Astrocyte (in vitro differentiated cells and primary cell): ENCODE measurements at regions not wholly inside any gene's neighbourhood (a gene's known extent, or its start where the extent isn't known, plus 50 kb on each side); places are given as distances from the start of the nearest gene placed in this dataset.

Experiments used
- DNase-seq: peaks from one replicate; pipeline ENCODE4 v3.0.0-alpha.2; 2010; ENCODE audit warnings: low read depth
- FAIRE-seq: peaks from 2 replicates; lab custom pipeline; 2011; peaks lifted over from hg19 to GRCh38; lab: Jason Lieb, UNC
- H2AFZ ChIP-seq: 2 replicates; pipeline ENCODE4 v1.6.0; 2012; ENCODE audit warnings: low read depth, low read length, inconsistent platforms
- H3K27ac ChIP-seq: 2 replicates; pipeline ENCODE4 v1.5.1; 2011; ENCODE audit warnings: low read depth, low read length, inconsistent platforms
- H3K27me3 ChIP-seq: 2 replicates; pipeline ENCODE4 v1.6.0; 2011; ENCODE audit warnings: low read length, inconsistent platforms; ENCODE audit not compliant: insufficient read depth
- H3K36me3 ChIP-seq: 2 replicates; pipeline ENCODE4 v1.5.1; 2011; ENCODE audit warnings: low read length, inconsistent platforms; ENCODE audit not compliant: insufficient read depth
- H3K4me1 ChIP-seq: 2 replicates; pipeline ENCODE4 v1.5.1; 2011; ENCODE audit warnings: low read length, inconsistent platforms; ENCODE audit not compliant: insufficient read depth
- H3K4me2 ChIP-seq: 2 replicates; pipeline ENCODE4 v1.6.0; 2012; ENCODE audit warnings: low read length, inconsistent platforms
- H3K4me3 ChIP-seq: 2 replicates; pipeline ENCODE4 v1.5.1; 2011; ENCODE audit warnings: low read depth, mild to moderate bottlenecking, low read length, inconsistent platforms; ENCODE audit not compliant: insufficient read depth
- H3K79me2 ChIP-seq: 2 replicates; pipeline ENCODE4 v1.6.0; 2012; ENCODE audit warnings: mild to moderate bottlenecking, low read length, inconsistent platforms; ENCODE audit not compliant: insufficient read depth
- H3K9ac ChIP-seq: 2 replicates; pipeline ENCODE4 v1.6.0; 2012; ENCODE audit warnings: mild to moderate bottlenecking, low read length, inconsistent platforms
- H3K9me3 ChIP-seq: 2 replicates; pipeline ENCODE4 v1.5.1; 2012; ENCODE audit warnings: low read depth, mild to moderate bottlenecking, low read length, inconsistent platforms; ENCODE audit not compliant: insufficient read depth
- H4K20me1 ChIP-seq: 2 replicates; pipeline ENCODE4 v1.6.0; 2012; ENCODE audit warnings: low read length, inconsistent platforms; ENCODE audit not compliant: insufficient read depth
- H3K27ac Mint-ChIP-seq: one replicate; pipeline ENCODE4 v1.8.0; 2021; ENCODE audit warnings: mild to moderate bottlenecking, mixed read lengths; ENCODE audit not compliant: unreplicated experiment
- H3K27me3 Mint-ChIP-seq: one replicate; pipeline ENCODE4 v1.8.0; 2021; ENCODE audit warnings: low read depth, mixed read lengths; ENCODE audit not compliant: unreplicated experiment
- H3K36me3 Mint-ChIP-seq: one replicate; pipeline ENCODE4 v1.8.0; 2021; ENCODE audit warnings: low read depth, mixed read lengths; ENCODE audit not compliant: unreplicated experiment
- H3K4me1 Mint-ChIP-seq: one replicate; pipeline ENCODE4 v1.8.0; 2021; ENCODE audit warnings: low read depth, mixed read lengths; ENCODE audit not compliant: unreplicated experiment
- H3K4me3 Mint-ChIP-seq: one replicate; pipeline ENCODE4 v1.8.0; 2021; ENCODE audit warnings: mild to moderate bottlenecking, moderate library complexity, mixed read lengths; ENCODE audit not compliant: unreplicated experiment
- H3K9me3 Mint-ChIP-seq: one replicate; pipeline ENCODE4 v1.8.0; 2021; ENCODE audit warnings: mild to moderate bottlenecking, mixed read lengths; ENCODE audit not compliant: unreplicated experiment
- EZH2 ChIP-seq: IDR thresholded peaks from 2 replicates; pipeline ENCODE4 v1.6.1; 2012; ENCODE audit warnings: mild to moderate bottlenecking, low read length, inconsistent platforms; ENCODE audit not compliant: insufficient read depth
- TF ChIP-seq, protein P1 (sequence below): IDR thresholded peaks from 2 replicates; pipeline ENCODE4 v1.5.1; 2011; ENCODE audit warnings: low read depth, mild to moderate bottlenecking, inconsistent platforms, low read length, moderate library complexity; ENCODE audit not compliant: insufficient read depth

DNA sequence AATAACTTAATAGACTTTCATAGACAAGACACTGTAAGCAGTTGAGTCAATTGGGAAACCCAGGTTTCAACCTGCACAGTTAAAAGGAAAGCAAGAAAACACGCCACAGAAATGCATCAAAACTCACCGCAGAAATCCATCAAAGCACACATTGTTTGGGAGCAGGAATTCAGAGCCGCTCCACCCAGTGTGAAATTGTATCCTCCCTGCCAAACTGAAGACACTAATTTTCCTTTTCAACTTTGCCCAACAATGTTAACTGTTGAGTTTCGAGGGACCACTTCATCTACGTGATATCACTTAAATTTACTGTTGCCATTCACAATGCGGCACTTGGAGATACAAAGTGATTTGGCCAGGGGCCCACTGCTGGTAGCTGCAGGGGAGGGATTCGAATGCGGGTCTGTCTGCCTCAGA, 92.7 kb downstream of the DACT2 start:
- DNase-seq = no peak
- H3K9ac ChIP-seq = no peak overlapping the region
- no peak overlapping the region for H3K4me3 Mint-ChIP-seq
- no peak overlapping the region for H3K27ac Mint-ChIP-seq
- no peak overlapping the region for H2AFZ ChIP-seq
- no peaks in the 10 kb centered on the region for H3K79me2 ChIP-seq
- no peak overlapping the region for H3K4me3 ChIP-seq
- H3K4me1 Mint-ChIP-seq = peaks cover 2% of the 10 kb centered on the region
- no peak overlapping the region for H3K27ac ChIP-seq
- H3K27me3 ChIP-seq = peaks cover 19% of the 10 kb centered on the region
- no peaks in the 10 kb centered on the region for H3K36me3 Mint-ChIP-seq
- no peaks in the 10 kb centered on the region for H3K36me3 ChIP-seq
- no peaks in the 10 kb centered on the region for H3K9me3 Mint-ChIP-seq
- H3K9me3 ChIP-seq = peaks cover 4% of the 10 kb centered on the region
- H3K4me1 ChIP-seq = no peaks in the 10 kb centered on the region
- no peak for TF ChIP-seq EZH2
- TF ChIP-seq, protein P1, sequence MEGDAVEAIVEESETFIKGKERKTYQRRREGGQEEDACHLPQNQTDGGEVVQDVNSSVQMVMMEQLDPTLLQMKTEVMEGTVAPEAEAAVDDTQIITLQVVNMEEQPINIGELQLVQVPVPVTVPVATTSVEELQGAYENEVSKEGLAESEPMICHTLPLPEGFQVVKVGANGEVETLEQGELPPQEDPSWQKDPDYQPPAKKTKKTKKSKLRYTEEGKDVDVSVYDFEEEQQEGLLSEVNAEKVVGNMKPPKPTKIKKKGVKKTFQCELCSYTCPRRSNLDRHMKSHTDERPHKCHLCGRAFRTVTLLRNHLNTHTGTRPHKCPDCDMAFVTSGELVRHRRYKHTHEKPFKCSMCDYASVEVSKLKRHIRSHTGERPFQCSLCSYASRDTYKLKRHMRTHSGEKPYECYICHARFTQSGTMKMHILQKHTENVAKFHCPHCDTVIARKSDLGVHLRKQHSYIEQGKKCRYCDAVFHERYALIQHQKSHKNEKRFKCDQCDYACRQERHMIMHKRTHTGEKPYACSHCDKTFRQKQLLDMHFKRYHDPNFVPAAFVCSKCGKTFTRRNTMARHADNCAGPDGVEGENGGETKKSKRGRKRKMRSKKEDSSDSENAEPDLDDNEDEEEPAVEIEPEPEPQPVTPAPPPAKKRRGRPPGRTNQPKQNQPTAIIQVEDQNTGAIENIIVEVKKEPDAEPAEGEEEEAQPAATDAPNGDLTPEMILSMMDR = no peak
- no peak for FAIRE-seq
- H3K4me2 ChIP-seq = no peak overlapping the region
- H3K27me3 Mint-ChIP-seq = peaks cover 58% of the 10 kb centered on the region
- H4K20me1 ChIP-seq = no peaks in the 10 kb centered on the region

DNA sequence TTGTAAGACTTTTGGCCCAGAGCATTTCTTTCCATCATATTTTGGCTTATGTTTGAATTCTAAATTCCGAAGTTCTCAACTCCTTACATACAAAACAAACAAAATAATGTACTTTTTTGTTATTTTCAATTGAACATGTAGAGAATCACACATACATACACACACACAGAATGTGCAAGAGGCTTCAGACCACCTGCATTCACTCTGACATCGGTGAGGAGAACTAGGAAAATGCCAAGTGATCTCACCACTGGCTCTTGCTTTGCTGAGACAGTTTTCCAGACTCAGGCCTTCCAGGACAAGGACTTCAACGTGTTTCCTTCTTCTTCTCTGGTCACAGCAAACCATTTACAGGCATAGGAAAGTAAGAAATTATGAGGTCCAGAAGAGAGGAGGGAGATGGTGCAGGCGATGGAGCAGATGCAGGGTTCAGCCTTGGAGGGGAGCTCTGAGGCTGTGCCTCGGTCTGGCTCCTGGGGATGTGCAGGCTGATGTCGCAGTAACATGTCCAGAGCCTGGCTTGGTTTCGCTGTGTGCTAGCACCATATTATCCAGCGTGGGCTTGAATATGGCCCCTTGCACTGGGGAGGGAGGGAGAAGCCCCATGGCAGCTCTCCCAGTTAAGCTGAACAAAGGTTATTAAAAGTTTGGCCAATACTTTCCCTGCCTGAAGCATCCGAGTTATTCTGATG, 93.4 kb downstream of the DACT2 start:
- FAIRE-seq (no peak), DNase-seq (no peak)
- no peak overlapping the region for H3K4me3 Mint-ChIP-seq
- H3K9me3 Mint-ChIP-seq = no peaks in the 10 kb centered on the region
- H3K27me3 ChIP-seq = peaks cover 15% of the 10 kb centered on the region
- H3K9me3 ChIP-seq = no peaks in the 10 kb centered on the region
- H3K4me1 ChIP-seq = no peaks in the 10 kb centered on the region
- peaks cover 61% of the 10 kb centered on the region for H3K27me3 Mint-ChIP-seq
- no peak for TF ChIP-seq EZH2
- TF ChIP-seq, protein P1 = no peak
- H3K27ac Mint-ChIP-seq = peak overlapping the region; percentile 34
- H3K36me3 Mint-ChIP-seq = no peaks in the 10 kb centered on the region
- peaks cover 2% of the 10 kb centered on the region for H3K4me1 Mint-ChIP-seq
- H2AFZ ChIP-seq = no peak overlapping the region
- no peak overlapping the region for H3K4me2 ChIP-seq
- H3K9ac ChIP-seq = no peak overlapping the region
- no peaks in the 10 kb centered on the region for H4K20me1 ChIP-seq
- no peaks in the 10 kb centered on the region for H3K79me2 ChIP-seq
- no peak overlapping the region for H3K27ac ChIP-seq
- no peaks in the 10 kb centered on the region for H3K36me3 ChIP-seq
- no peak overlapping the region for H3K4me3 ChIP-seq

DNA sequence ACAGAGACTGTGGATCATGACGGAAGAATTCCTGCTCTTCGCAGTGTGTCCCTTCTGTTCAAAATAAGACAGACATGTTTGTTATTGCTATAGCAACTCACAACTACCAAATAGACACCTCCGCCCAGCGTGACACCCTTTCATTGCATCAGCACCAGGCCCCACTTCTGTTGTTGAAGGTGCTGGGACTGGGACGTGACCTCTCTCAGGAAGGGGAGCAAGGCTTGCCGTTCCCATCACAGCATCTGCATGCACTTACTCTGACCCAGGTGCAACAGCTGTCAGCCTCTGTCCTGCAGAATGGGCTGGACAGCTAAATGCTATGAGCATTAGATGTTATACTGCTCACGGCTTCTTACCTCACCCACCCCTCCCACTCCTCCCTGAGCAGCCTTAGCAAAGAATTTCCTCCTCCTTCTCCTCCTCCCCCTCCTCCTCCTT, 94.1 kb downstream of the DACT2 start:
- H3K27ac ChIP-seq = no peak overlapping the region
- peaks cover 59% of the 10 kb centered on the region for H3K27me3 Mint-ChIP-seq

More for the DNA sequence above, 94.1 kb downstream of the DACT2 start:
- H3K4me3 ChIP-seq = no peak overlapping the region
- H3K9me3 ChIP-seq = no peaks in the 10 kb centered on the region
- FAIRE-seq (no peak), DNase-seq (no peak)
- no peaks in the 10 kb centered on the region for H4K20me1 ChIP-seq
- H3K9ac ChIP-seq = no peak overlapping the region
- H3K27me3 ChIP-seq = peaks cover 12% of the 10 kb centered on the region
- no peaks in the 10 kb centered on the region for H3K36me3 ChIP-seq
- Mint-ChIP-seq H3K36me3 (no peaks in the 10 kb centered on the region), H3K4me1 (peaks cover 2% of the 10 kb centered on the region), H3K27ac (no peak overlapping the region), H3K9me3 (no peaks in the 10 kb centered on the region), H3K4me3 (no peak overlapping the region)
- H2AFZ ChIP-seq = no peak overlapping the region
- H3K79me2 ChIP-seq = no peaks in the 10 kb centered on the region
- no peak overlapping the region for H3K4me2 ChIP-seq
- no peak for TF ChIP-seq EZH2
- TF ChIP-seq, protein P1 = no peak
- no peaks in the 10 kb centered on the region for H3K4me1 ChIP-seq
